NCI-H1092 treated with DMSO at 0.1 percent for 48 hours (cell line): ENCODE measurements at regions not wholly inside any gene's neighbourhood (a gene's known extent, or its start where the extent isn't known, plus 50 kb on each side); places are given as distances from the start of the nearest gene placed in this dataset.

Experiments
- DNase-seq: peaks from one replicate; lab custom pipeline; 2025; lab: John Stamatoyannopoulos, UW

DNA sequence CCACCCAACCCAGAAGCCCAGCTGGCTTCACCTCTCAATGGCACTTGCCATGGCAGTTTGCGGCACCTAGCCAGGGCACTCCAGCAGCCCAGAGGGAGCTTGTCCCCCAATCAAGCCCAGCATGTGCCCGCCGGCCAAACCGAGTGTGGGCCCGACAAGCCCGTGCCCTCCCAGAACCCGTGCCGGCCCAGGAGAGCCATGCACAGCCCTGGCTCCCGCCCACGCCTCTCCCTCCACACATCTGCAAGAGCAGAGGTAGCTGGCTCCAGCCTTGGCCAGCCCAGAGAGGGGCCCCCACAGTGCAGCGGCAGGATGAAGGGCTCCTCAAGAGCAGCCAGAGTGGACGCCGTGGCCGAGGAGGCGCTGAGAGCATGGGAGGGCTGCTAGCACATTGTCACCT is 2278.0 kb upstream of the PCDH20 start:
- no peak for DNase-seq

DNA sequence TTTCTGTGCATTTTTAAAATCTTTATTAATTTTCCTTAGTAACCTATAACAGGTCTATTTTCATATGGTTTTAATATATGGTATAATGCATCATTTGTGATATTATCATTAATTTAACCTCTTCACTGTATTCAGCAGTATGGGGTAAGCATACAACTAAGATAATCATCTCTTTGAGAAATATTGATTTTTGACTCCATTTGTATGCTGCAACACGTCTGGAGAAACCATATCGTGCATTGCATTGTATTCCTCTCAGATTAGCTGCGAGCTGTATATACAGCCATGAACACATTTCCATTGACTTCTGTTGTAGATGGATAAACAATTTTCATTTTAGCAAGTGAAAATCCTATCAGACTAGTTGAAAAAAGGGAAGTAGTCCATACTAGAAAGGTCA is 2275.8 kb upstream of the PCDH20 start:
- no peak for DNase-seq

DNA sequence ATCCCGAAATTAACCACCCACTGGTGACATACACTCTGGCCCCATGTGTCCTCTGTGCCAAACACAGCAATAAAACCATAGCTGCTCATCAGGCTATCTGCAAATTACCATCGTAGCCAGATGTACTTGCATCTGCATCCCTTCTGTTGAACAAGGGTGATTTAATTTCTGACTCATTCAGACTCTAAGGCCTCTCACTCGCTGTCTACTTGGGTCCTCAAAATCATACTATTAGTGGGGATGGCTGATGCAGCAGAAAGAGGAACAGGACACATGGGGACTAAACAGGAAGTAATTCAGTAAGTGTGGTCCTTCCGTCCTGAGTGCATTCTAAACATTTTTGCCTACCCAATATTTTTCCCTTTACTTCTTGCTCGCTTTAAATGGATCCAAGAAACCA is 2275.0 kb upstream of the PCDH20 start:
- no peak for DNase-seq

DNA sequence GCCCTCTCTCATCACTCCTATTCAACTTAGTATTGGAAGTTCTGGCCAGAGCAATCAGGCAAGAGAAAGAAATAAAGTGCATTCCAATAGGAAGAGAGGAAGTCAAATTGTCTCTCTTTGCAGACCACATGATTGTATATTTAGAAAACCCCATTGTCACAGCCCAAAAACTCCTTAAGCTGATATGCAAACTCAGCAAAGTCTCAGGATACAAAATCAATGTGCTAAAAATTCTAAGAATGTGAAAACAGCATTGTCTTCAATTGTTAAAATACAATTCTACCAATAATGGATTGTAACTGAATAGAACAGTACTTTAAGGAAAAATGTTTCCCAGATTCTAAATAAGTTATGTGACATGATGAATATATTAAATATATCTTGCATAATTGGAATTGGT is 2269.2 kb upstream of the PCDH20 start:
- no peak for DNase-seq

DNA sequence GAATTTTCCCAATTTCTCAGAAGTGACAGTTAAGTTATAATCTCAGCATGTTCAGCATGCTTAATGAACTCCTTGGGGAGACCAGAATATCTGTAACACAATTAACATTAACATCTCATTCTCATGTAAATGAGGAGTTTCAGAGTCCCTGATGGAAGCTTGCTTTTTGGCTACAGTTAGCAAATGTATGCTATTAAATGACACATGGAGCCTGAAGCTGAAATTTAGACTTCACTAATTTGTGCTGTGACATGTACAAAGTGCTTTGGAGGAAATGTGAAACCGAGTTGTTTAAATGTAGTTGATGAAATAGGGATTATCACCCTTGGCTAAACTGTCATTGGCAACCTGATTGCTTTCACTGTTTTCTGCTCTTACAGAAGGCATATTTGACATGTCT is 2265.1 kb upstream of the PCDH20 start:
- DNase-seq, result no peak

DNA sequence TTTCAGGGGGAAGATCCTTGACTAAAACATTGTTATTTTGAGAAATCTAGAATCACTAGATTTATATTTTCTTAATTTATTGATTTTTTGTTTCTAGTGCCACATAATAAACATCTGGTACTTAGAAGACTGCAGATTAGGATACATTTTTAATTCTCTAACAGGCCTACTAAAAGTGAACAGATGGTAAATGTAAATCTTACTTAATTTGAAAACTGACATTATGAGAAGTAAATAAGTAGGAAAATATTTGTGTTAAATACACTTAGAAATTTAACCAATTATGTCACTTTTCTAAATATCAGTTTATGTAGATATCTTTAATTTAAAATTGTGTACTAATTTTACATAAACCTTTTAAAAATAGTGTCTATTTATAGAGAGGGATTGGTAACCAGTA is 2255.6 kb upstream of the PCDH20 start:
- DNase-seq, result no peak

DNA sequence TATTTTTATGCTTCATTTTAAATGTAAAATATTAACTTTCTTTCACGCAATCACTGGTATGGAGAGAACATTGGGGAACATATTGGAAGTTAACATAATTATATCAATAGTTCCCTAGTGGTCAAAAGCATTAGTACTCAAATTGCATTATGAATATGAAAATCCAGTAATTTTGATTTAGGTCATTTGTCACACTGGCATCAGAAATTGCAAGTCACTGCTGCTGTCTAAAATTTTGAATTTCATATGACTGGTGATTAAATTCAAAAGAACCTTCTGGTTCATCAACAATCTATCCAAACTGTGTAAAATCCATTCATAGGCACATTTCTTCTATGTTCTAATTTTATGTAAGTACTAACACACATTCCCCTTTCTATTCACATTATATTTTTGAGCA is 2235.7 kb upstream of the PCDH20 start:
- DNase-seq, result no peak

DNA sequence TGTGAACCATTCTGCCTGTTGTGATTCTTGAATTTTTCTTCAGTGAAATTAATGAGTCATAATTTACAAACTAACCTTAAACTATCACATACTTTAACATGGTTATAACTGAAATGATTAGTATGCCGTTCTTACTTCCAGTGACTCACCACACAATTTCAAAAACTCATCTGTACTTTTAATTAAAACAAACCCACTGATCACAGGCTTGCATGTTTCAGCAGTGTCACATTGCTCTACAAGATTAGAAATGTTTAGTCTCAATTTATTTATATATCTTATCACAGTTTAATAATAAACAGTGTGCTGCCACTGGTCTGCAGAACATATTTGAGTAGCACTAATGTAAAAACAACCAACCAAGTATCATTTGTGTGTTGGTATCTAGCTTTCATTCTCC is 2227.9 kb upstream of the PCDH20 start:
- DNase-seq, result no peak

DNA sequence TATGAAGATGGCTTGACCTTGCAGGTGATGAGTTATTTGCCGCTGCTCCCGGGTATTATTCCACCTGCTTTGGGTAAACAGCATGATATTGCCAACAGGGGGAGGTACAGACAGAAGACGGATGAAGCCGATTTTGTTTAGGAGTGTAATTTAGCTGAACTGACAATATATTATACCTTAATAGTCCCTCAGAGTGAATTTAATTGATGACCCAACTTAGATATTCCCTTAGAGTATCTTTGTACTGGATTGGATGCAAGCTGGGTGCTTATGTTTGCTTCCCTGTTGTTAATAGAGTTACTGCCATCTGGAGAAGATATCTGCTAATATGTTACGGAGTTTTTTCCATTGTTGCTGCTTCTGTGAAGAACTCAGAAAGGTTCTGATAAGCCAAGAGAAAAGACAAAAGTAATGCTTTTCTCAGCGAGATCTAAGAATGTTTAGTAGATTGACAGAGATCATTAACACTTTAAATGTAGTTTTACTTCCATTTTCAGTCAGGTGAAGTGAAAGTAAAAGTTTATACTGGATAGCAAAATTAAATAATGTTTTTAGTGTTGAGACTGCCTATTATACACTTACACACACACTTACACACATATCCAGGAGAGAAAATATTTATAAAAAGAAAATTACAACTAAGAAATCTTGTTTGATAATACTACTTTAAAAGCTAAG is 2220.8 kb upstream of the PCDH20 start:
- peak; percentile 23 for DNase-seq

DNA sequence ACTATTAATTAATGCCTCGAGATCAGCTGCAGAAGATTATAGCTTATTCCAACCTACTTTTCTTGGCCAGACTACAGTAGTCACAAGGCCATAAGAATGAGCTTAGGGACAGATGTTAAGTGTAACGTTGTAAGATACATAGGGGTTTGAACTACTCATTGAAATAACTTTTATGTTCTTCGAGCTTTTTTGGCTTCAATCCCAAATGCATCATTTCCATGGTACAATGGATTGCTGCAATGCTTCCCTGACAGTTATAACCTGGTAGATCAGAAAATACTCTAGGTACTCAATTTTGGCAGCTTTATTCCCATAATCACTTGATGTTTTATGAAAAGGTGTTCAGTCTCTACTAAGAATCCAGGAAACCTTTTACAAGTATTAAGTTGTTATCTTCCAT is 2216.7 kb upstream of the PCDH20 start:
- no peak for DNase-seq

DNA sequence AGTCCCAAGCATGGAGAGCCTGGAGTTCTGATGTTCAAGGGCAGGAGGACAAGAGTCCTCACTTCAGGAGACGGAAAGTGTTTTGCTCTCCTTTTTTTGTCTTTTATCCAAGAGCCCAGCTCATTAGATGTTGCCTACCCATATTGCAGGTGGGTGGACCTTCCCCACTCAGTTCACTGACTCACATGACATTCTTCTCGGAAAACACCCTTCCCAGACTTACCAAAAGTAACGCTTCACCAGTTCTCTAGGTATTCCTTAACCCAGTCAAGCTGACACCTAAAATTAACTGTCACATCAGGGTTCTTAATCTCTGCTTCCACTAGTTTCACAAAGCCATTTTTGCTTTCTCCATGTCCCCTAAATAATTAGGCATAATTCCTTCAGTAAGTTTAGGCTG is 2215.4 kb upstream of the PCDH20 start:
- no peak for DNase-seq

DNA sequence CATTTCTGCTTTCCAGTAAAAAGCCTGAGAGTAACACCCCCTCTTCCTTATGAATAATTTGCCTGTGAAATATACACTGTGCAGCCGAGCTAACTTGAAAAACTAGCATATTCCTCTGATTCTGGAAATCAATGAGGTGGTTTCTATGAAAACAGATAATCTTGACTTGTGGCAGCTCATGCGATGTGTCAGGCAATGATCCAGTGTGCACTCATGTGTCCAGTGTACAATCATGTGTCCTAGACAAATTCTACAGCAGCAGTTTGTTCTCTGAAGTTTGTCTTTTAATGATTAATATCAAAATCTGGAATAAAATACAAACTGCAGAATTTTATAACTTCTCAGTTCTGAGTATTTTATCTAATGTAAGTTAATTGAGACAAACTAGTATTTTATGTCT is 2213.9 kb upstream of the PCDH20 start:
- DNase-seq, result no peak

DNA sequence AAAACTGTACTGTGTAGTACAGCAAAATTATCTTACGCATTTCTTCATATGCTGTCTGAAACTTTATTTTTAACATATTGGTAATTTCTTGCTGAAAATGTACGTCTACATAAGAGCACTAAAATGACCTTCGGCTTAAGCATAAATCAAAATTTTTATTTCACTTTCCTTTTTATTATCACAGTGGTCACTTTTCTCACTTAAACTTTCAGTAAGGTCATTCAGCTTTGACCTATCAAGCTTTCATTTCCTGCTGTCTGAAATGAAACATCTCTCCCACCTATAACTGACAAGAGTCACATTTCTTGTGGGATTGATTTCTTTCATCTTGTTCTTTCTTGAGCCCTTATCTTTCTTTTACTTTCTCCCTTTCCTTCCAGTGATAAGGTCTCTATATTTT is 2212.7 kb upstream of the PCDH20 start:
- no peak for DNase-seq

DNA sequence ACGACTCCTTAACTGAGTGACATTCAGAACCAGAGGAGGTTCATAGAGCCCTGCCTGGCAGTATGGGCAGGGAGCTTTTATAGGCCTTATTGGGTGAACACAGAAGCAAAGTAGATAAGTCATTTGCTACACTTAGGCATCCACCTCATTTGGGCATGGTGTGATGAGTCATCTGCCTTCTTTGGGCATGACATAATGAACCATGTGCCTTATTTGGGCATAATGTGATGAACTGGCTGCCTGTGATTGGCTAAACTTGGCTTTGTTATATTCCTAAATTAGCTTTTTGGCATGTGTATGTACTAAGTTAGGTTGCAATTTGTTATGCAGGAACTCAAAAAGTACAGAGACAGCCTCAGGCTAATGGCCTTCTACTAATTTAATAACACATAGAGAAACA is 2210.2 kb upstream of the PCDH20 start:
- DNase-seq, result no peak

DNA sequence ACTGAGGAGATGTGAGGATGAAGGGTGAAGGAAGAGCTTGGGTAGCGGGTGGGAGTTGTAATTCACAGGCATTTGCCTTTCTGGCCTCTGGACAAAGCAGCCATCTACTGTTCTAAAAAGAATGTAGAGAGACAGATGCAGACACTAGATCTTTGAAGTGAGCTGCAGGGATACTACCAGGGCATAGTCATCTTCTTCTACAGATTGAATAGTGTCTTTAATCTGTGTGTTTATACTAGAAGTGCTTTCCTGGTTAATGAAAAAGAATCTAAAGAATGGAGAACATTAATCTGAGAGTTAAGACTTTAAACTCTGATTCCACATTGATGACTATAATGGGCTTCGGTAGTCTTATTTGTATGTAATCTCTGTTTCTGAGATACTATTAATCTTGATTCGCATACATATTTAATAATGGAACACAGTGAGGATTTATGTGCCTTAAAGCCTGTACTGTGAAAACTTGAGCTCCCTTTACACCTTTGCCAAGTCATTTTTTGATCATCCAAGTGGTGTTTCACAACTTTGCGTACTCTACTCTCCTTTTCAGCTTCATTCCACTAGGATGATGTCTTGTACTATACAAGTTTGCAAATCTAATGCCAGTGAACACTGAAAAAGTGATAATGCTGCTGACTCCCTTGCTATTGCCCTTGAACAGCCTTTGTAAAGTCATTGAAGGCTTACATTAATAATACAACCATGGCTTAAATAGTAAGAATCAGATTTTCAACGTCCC is 2199.4 kb upstream of the PCDH20 start:
- DNase-seq, result no peak

DNA sequence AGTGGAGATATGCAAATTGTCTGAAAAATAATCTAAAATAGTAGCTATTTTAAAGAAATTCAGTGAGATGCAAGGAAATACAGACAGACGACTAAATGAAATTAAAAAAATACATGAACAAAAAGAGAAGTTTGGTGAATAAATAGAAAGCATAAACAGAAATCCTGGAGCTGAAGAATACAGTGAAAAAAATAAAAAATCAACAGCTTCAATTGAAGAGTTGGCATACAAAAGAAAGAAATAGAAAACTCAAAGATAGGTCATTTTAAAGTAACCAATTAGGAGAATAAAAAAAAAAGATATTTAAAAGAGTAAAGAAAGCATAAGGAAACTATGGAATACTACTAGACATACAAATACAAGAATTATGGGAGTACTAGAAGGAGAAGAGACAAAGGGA is 2191.5 kb upstream of the PCDH20 start:
- no peak for DNase-seq

DNA sequence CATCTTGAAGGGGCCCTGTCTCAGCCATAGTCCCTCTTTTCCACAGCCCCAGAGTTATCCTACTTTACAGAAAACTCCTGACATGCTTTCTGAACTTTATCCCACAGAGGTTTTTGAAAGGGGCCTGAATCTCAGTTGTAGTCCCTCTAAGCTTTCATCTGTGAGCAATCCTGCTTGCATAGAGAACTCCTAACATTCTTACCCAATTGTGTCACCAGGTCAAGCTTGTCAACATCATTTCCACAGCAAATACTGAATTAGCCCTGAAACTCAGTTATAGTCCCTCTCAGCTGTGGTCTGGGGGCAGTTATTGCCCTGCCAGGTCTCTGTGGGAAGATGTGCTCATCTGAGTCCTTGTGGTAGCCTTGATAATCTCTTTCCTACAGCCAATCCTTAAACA is 2190.3 kb upstream of the PCDH20 start:
- no peak for DNase-seq

DNA sequence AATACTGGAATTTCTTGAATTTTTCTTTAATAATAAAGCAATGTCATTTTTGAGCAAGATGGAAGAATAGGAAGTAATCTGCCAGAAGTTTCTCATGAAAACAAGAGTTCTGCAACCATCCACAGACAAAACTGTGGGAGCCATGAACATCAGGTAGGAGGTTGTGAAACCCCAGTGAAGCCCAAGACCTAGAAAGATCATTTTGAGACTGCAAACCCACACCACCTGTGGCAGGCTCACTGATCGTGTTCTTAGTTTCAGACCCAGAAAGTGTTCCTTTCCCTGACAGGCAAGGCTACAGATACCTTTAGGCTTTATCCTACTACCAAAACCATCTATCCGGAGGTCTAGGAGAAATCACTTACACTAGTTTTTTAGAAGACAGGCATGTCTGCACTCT is 2189.8 kb upstream of the PCDH20 start:
- no peak for DNase-seq

DNA sequence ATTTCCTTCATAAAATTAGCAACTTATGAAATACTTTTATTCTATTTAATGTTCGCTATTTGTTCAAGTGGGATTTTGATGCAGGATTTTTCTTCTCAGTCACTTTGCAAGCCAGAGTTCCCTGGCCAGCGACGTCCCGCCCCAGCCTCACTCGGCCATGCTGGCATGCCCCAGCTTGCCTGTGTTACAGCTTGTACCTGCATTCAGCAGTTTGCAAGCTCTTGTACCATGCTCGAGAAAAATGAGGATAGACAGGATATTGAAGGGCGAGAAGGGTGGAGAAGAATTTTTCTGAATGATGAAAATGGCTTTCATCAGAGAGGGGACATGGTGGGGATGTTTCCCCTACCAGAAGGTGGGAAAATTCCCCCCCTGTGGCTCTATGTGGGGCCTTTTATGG is 2180.2 kb upstream of the PCDH20 start:
- no peak for DNase-seq

DNA sequence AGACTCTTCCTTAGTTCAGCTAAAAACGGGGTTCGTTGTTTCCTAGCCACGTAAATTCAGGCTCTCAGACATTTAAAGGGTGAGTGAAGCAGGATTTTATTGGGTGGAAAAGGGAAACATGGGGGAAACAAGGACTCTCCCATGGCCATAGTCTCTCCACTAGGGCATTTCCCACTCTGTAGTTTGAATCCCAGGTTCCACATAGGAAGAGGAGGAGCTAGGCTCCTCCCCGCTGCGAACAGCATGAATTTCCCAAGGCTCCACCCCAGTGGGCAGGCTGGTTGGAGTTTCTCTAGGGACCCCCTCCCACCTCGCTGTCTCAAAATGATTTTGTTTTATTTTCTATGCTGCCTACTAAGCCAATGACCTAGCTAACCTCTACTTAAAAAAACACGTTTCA is 2170.8 kb upstream of the PCDH20 start:
- DNase-seq, result no peak

DNA sequence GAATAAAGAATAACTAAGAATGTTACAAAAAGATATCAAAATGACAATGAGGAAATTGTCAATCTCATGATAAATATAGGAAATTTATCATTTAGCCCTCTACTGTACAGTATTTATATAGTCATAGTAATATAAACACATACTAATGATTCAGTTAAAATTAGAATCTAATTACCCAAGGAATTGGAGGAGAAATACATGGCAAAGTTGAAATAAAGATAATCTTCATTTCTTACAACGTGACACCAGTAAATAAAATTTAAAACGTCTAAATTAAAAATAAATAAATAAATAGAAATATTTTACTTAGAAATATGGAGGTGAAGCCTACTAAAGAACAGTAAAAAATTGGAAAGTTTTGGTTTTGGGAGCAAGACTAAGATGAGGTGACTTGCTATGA is 2163.1 kb upstream of the PCDH20 start:
- no peak for DNase-seq

DNA sequence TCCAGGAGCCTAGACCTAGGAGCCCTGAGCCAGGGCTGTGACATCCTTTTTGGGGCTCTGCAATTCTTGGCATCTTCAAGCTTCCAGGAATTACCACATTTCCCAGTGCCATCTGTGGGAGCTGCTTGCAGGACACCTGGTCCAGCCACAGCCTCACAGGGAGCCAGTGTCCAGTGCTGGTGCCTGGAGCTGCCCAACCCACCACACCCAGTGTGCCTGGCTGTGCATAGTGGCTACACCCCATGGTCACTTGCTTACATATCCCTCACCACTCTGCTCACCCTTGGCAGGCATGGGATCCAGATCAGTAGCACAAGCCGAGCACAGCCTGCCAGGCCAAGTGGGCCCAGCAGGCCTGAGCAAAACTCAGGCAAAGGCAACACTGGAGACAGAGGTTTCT is 2151.4 kb upstream of the PCDH20 start:
- no peak for DNase-seq

DNA sequence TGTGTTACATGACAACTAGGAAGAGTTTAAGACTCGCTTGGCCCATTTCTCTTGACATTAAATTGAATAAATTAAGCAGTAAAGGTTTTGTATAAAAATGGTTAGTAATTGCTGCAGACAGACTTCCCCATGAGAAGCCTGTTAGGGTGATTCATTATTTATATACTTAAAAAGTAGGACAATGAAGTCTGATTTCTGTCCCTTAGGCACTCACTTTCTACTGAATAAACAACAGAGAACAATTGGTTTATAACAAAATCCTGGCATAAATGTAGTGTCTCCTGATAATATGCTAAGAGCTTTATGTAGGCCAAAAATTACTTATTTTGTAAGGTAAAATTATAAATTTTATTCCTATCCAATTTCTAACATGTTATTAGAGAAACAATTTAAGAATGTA is 2138.5 kb upstream of the PCDH20 start:
- no peak for DNase-seq

DNA sequence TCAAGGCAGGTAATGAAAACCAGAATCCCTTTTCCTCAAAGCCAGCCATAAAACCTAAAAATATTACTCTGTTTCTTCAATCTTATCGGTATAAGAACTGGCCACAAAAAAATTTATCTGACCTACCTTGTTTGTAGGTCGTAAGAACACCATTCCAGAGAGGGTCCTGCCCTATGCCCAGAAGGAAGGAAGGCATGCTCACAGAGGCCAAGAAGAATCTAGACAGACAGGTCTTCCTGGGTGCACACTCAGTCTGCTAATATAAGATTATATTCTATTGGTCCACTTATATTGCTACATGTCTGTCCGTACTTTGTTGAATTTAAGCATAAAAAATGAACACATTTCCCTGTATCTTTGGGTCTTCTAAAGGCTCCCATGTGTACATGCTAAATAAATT is 2136.1 kb upstream of the PCDH20 start:
- no peak for DNase-seq
